ENCODE measurements at regions not wholly inside any gene's neighbourhood (a gene's known extent, or its start where the extent isn't known, plus 50 kb on each side); places are given as distances from the start of the nearest gene placed in this dataset.

DNA sequence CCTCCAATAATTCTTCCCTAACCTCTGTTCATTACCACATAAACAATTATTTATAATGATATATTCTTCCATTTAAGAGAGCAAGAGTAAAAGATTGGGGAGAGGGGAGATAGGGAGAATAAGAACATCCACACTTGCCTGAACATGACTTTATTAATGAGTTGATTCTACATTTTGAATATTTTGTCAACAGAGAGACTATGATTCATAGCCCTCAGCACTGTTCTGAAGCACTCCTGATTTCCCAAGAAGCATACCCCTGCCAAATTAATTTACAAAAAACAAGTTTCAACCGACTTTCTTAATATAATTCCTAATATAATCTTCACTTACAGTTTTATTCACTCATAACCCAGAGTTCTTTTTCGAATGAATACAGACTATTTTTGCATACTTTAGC, 828.8 kb downstream of the ROBO2 start:
- DNase-seq (ENCODE audit: low spot score), result no peak

DNA sequence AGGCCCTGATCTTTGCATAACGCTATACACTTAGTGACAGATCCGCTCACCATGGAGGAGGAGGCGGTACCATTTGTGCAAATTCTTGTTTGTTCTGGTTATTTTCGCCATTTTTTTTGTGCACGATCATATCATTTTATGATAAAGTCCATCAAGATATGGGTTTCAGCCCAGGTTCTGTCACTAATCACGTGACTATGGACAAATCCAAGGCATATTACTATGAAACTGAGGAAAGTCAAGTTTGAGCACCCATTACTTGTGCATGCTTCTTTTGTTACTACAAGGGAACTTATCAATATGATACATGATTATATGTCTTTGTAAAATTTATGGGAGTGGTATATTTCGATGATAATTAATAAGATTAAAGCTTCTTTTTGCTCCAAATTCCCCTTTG, 829.5 kb downstream of the ROBO2 start:
- DNase-seq (ENCODE audit: low spot score), result no peak

- no peak for DNase-seq (ENCODE audit: low spot score)
Measured at GRCh38 chr3:77871436-77871835, 831.5 kb downstream of the ROBO2 start.

DNA sequence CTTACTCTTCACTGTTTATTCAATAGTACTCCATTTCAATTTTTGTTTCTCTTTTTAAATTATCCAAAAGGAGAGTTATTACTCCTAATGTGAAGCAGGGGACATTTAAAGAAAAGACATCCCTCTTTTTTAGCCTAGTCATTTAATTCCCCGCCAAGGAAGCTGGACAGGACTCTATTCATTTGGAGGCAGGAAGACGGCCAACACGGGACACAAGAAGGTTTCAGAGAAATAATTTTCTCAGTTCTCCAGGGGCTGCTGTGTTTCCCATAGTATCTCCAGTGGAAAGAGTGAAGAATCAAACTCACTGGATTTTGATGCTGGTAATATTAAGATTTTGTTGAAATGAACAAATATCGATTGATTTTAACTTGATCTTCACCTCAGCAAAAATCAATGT, 833.7 kb downstream of the ROBO2 start:
- no peak for DNase-seq (ENCODE audit: low spot score)

GRCh38 chr3:77885381-77885780, 845.5 kb downstream of the ROBO2 start:
- DNase-seq (ENCODE audit: low spot score), result no peak

GRCh38 chr3:77887611-77888010, 847.7 kb downstream of the ROBO2 start:
- DNase-seq (ENCODE audit: low spot score), result no peak

DNA sequence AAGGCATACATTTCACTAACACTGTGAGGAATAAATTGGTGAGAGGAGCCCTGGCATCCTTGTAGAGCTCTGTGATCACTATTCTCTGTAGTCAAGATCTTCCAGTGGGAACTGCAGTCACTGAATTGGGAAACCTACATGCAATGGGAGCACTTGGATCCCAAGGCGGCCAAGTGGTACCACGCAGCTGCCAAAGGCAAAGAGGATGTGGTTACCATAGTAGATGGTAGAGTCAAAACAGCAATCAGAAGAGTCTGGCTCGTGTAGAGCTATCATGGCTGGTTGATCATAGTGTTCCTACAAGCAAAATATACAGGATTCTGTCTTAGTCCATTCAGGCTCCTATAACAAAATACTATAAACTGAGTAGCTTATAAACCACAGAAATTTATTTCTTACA, 849.7 kb downstream of the ROBO2 start:
- DNase-seq (ENCODE audit: low spot score), result no peak

DNA sequence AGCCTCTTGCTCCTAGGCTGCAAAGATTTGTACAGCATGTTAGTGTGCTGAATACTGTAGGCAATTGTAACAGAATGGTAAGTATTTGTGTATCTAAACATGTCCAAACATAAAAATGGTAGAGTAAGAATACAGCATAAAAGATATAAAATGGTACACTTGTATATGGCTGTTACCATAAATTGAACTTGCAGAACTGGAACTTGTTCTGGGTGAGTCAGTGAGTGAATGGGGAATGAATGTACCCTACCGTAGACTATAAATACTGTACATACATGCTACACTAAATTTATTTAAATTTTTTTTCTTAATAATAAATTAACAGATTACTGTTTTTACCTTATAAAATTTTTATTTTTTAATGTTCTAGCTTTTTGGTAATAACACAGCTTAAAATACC, 858.7 kb downstream of the ROBO2 start:
- no peak for DNase-seq (ENCODE audit: low spot score)

DNA sequence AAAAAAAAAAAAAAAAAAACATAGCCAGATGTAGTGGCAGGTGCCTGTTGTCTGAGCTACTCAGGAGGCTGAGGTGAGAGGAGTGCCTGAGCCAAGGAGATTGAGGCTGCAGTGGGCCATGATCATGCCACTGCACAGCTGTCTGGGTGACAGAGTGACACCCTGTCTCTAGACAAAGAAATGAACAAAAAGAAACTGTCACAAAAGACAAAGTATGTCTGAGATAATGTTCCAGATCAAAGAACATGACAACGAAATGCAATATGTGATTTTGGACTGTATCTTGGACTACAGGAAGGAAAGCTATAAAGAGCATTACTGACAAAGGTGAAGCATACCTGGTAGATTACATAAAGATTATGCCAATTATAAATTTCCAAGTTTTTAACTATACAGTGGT, 862.8 kb downstream of the ROBO2 start:
- DNase-seq (ENCODE audit: low spot score), result no peak

- DNase-seq (ENCODE audit: low spot score), result no peak
Measured at GRCh38 chr3:77906102-77906709, 866.3 kb downstream of the ROBO2 start.

- no peak for DNase-seq (ENCODE audit: low spot score)
Measured at GRCh38 chr3:77913524-77914174, 873.8 kb downstream of the ROBO2 start.

GRCh38 chr3:77915336-77915735, 875.4 kb downstream of the ROBO2 start:
- DNase-seq (ENCODE audit: low spot score), result no peak

DNA sequence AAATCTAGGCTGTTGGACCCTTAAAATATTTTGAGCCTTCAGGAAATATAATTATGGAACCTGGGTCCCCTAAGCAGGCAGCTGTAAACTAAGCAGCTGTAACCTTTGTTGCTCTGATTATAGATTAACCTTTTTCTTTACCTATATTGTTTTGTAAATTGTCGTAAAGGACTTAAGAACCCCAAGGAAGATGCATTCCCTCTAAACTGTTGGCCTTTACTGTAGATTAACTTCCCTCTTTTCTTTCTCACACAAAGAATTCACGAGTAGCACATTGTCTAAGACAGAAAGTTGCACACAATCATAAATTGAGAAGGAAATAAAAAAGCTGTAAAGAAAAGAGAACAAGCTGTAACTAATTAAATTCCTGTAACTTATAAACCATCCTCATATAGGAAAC, 877.3 kb downstream of the ROBO2 start:
- DNase-seq (ENCODE audit: low spot score), result no peak

GRCh38 chr3:77919244-77919643, 879.3 kb downstream of the ROBO2 start:
- DNase-seq (ENCODE audit: low spot score), result no peak

GRCh38 chr3:77931255-77932009, 891.5 kb downstream of the ROBO2 start:
- no peak for DNase-seq (ENCODE audit: low spot score)

GRCh38 chr3:77932926-77933325, 893.0 kb downstream of the ROBO2 start:
- DNase-seq (ENCODE audit: low spot score), result no peak

GRCh38 chr3:77933926-77934325, 894.0 kb downstream of the ROBO2 start:
- no peak for DNase-seq (ENCODE audit: low spot score)

DNA sequence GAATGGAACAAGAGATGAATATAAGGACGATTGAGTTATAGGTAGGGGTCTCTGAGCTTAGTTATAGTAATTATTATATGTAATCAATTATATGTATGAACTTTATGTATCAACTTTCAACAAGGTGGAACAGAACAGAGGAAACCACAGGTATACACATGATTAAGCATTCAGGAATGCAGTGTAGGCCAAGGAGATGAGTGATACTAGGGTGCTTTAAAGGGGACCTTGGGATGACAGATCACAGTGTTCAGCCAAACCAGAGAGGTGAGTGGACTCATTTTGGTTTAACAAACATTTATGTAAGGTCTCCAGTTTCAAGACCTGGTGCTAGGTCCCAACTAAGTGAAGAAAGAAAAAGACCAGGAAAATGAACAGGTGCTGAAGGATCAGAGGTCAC, 895.5 kb downstream of the ROBO2 start:
- no peak for DNase-seq (ENCODE audit: low spot score)

DNA sequence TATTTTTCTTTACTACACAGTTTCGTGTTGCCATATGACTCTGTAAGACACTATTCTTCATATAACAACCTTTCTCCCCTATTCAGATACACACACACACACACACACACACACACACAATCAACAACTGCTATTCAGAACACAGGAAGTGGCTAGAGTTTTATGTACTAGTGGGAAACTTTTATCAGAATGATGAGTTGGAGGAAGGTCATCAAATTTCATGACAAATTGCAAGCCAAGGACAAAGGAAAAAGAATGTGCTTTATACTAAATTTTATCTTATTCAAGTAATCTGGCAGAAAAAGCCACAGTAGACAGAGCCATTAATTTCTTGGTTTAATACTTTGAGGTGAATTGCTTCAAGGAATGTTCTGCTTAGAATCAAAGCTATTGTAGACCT, 899.8 kb downstream of the ROBO2 start:
- DNase-seq (ENCODE audit: low spot score), result no peak

GRCh38 chr3:77943598-77943997, 903.7 kb downstream of the ROBO2 start:
- no peak for DNase-seq (ENCODE audit: low spot score)

DNA sequence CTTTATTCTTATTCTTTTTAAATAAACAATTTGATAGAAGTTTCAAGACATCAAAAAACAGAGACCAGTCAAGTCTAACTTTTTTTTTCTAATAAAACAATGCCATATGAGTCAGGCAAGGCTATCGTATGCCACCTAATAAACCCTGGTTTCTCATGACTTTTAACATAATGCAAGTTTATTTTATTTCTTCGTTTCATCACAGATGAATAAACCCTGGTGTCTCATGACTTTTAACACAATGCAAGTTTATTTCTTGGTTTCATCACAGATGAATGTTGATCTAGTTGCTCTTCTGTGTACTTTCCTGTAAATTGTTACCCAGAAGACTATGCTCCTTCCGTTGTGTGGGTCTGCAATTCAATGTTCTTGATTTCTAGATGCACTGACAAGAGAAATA, 905.4 kb downstream of the ROBO2 start:
- no peak for DNase-seq (ENCODE audit: low spot score)

DNA sequence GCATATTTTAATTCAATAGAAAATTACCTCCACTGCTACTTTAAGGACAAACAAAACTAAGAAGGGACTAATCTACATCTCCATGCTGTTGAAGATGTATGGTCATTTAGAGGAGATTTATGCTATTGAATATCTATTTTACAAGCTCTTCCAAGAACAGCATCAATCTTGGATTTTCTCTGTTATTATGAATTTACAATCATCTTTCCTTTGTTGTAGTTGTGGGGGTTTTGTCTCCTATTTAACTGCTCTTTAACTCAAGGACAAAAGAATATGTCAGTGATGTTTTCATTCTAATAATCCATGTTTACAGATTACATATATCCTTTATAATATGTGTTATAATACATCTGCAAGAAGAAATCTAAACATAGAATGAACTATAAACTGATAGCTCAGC, 907.8 kb downstream of the ROBO2 start:
- DNase-seq (ENCODE audit: low spot score), result no peak

DNA sequence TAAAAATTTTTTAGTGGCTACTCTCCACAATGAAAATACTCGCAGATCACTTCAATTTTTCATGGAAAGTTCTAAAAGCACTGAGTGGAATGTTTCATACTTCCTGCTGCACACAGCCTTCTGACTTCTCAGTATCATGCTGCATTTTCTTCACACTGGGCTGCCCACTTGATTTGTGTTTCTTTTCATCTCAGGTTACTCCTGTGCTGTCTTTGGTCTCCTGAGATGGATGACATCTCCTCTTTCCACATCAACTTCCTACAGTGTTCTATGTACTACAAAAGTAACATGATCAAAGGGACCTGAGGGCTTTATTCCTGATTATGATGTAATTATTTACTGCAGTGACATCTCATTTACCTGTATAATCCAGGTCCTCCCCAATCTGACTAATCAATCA, 927.7 kb downstream of the ROBO2 start:
- no peak for DNase-seq (ENCODE audit: low spot score)

DNA sequence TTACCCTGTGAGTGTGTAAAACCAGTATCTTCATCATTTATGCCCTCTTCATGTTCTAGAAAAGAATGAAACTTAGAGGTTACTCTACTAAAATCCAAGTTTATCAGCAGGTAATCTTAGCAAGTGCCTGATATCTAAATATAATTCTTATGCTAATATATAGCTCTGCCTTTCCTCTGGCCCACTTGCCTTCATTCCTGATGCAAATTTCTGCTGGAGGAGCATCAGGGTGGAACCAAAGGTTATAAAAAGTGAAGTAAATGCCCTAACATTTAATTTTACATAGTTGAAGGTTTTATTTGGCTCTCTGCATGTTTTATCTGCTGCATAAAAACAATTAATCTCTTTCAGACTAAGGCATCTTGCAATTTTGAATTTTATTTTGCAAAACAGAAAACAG, 936.2 kb downstream of the ROBO2 start:
- DNase-seq (ENCODE audit: low spot score), result no peak
